PFSK-1 (cell line): ENCODE measurements at regions not wholly inside any gene's neighbourhood (a gene's known extent, or its start where the extent isn't known, plus 50 kb on each side); places are given as distances from the start of the nearest gene placed in this dataset.

Experiments
- FOXP2 ChIP-seq: optimal IDR thresholded peaks from 2 replicates; pipeline ENCODE3; 2011; ENCODE audit warnings: borderline replicate concordance, control low read depth, inconsistent platforms; ENCODE audit not compliant: insufficient read depth; ENCODE audit errors: extremely low read length, extremely low read depth
- POLR2AphosphoS5 ChIP-seq: IDR thresholded peaks from 2 replicates; pipeline ENCODE4 v1.6.1; 2012; ENCODE audit warnings: low read depth, mild to moderate bottlenecking, control low read depth, low read length, moderate library complexity
- REST ChIP-seq, 2 experiments: IDR thresholded peaks; 2 replicates each; pipeline versions ENCODE4 v1.6.1 to v1.8.0; 2011 to 2012; ENCODE audit warnings: low read depth in 2 of 2, low read length in 2 of 2, control low read depth in 1 of 2, inconsistent platforms in 1 of 2, mild to moderate bottlenecking in 1 of 2, moderate library complexity in 1 of 2; ENCODE audit not compliant: insufficient read depth in 1 of 2
- SIN3A ChIP-seq: IDR thresholded peaks from 2 replicates; pipeline ENCODE4 v1.6.1; 2012; ENCODE audit warnings: mild to moderate bottlenecking, low read length, moderate library complexity, borderline replicate concordance; ENCODE audit not compliant: insufficient read depth
- TAF1 ChIP-seq: IDR thresholded peaks from 2 replicates; pipeline ENCODE4 v1.6.1; 2012; ENCODE audit warnings: low read length, control low read depth, borderline replicate concordance; ENCODE audit not compliant: insufficient read depth

- TF ChIP-seq REST (IDR thresholded peaks at IDR 0.05; ENCODE audit: insufficient read depth in 1 of 2, low read depth in 2 of 2, low read length in 2 of 2) (no peak), FOXP2 (no peak), POLR2AphosphoS5 (no peak), SIN3A (no peak)
Observed at GRCh38 chr20:48246061-48246790, 460.9 kb upstream of the SULF2 start.

- TF ChIP-seq SIN3A: no peak
- no peak for TF ChIP-seq REST (IDR thresholded peaks at IDR 0.05; ENCODE audit: insufficient read depth in 1 of 2, low read depth in 2 of 2, low read length in 2 of 2)
- TF ChIP-seq FOXP2: no peak
- TF ChIP-seq TAF1: no peak
- TF ChIP-seq POLR2AphosphoS5: no peak
Observed at GRCh38 chr20:48242623-48243022, 457.3 kb upstream of the SULF2 start.

GRCh38 chr20:48241482-48241881, 456.2 kb upstream of the SULF2 start:
- no peak for TF ChIP-seq FOXP2
- no peak for TF ChIP-seq POLR2AphosphoS5
- no peak for TF ChIP-seq TAF1
- TF ChIP-seq SIN3A: no peak
- TF ChIP-seq REST (IDR thresholded peaks at IDR 0.05; ENCODE audit: insufficient read depth in 1 of 2, low read depth in 2 of 2, low read length in 2 of 2): no peak

- TF ChIP-seq POLR2AphosphoS5 (no peak), REST (IDR thresholded peaks at IDR 0.05; ENCODE audit: insufficient read depth in 1 of 2, low read depth in 2 of 2, low read length in 2 of 2) (no peak), TAF1 (no peak), FOXP2 (no peak)
Observed at GRCh38 chr20:48238781-48239180, 453.5 kb upstream of the SULF2 start.

GRCh38 chr20:48238326-48238725, 453.0 kb upstream of the SULF2 start:
- no peak for TF ChIP-seq TAF1
